ENCODE measurements at regions not wholly inside any gene's neighbourhood (a gene's known extent, or its start where the extent isn't known, plus 50 kb on each side); places are given as distances from the start of the nearest gene placed in this dataset.

DNA sequence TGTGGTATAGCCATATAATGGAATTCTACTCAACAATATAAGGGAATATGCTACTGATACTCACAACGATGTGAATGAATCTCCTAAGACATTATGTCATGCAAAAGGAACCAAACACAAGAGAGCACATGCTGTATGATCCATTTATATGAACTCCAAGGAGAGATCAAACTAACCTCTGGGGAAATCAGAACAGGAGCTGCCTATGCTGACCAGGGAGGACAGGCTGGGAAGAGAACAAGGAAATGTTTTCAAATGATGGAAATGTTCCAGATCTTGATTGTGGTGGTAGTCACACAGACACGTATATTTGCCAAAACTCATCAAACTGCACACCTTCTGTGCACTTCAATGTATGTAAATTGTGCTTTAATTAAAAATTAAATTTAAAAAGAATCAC lies 175.3 kb downstream of the BCOR start:
- TF ChIP-seq, protein P1, sequence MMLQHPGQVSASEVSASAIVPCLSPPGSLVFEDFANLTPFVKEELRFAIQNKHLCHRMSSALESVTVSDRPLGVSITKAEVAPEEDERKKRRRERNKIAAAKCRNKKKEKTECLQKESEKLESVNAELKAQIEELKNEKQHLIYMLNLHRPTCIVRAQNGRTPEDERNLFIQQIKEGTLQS (IDR thresholded peaks at IDR 0.05) = no peak
- TF ChIP-seq HNF4A (conservative IDR thresholded peaks at IDR 0.05) (no peak), NR2F2 (IDR thresholded peaks at IDR 0.05) (no peak), RXRA (IDR thresholded peaks at IDR 0.05) (no peak), YY1 (IDR thresholded peaks at IDR 0.05) (no peak), MAX (IDR thresholded peaks at IDR 0.05) (no peak), GABPA (IDR thresholded peaks at IDR 0.05 in 1 of 2, conservative IDR thresholded peaks at IDR 0.05 in 1 of 2) (no peak), SP1 (IDR thresholded peaks at IDR 0.05) (no peak), FOXA2 (IDR thresholded peaks at IDR 0.05) (no peak), TAF1 (conservative IDR thresholded peaks at IDR 0.05) (no peak)
- TF ChIP-seq, protein P2, sequence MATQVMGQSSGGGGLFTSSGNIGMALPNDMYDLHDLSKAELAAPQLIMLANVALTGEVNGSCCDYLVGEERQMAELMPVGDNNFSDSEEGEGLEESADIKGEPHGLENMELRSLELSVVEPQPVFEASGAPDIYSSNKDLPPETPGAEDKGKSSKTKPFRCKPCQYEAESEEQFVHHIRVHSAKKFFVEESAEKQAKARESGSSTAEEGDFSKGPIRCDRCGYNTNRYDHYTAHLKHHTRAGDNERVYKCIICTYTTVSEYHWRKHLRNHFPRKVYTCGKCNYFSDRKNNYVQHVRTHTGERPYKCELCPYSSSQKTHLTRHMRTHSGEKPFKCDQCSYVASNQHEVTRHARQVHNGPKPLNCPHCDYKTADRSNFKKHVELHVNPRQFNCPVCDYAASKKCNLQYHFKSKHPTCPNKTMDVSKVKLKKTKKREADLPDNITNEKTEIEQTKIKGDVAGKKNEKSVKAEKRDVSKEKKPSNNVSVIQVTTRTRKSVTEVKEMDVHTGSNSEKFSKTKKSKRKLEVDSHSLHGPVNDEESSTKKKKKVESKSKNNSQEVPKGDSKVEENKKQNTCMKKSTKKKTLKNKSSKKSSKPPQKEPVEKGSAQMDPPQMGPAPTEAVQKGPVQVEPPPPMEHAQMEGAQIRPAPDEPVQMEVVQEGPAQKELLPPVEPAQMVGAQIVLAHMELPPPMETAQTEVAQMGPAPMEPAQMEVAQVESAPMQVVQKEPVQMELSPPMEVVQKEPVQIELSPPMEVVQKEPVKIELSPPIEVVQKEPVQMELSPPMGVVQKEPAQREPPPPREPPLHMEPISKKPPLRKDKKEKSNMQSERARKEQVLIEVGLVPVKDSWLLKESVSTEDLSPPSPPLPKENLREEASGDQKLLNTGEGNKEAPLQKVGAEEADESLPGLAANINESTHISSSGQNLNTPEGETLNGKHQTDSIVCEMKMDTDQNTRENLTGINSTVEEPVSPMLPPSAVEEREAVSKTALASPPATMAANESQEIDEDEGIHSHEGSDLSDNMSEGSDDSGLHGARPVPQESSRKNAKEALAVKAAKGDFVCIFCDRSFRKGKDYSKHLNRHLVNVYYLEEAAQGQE (IDR thresholded peaks at IDR 0.05) = no peak
- TF ChIP-seq, protein P3, sequence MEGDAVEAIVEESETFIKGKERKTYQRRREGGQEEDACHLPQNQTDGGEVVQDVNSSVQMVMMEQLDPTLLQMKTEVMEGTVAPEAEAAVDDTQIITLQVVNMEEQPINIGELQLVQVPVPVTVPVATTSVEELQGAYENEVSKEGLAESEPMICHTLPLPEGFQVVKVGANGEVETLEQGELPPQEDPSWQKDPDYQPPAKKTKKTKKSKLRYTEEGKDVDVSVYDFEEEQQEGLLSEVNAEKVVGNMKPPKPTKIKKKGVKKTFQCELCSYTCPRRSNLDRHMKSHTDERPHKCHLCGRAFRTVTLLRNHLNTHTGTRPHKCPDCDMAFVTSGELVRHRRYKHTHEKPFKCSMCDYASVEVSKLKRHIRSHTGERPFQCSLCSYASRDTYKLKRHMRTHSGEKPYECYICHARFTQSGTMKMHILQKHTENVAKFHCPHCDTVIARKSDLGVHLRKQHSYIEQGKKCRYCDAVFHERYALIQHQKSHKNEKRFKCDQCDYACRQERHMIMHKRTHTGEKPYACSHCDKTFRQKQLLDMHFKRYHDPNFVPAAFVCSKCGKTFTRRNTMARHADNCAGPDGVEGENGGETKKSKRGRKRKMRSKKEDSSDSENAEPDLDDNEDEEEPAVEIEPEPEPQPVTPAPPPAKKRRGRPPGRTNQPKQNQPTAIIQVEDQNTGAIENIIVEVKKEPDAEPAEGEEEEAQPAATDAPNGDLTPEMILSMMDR (IDR thresholded peaks at IDR 0.05; ENCODE audit: low read depth, low read length, missing input control) = no peak
- TF ChIP-seq, protein P4, sequence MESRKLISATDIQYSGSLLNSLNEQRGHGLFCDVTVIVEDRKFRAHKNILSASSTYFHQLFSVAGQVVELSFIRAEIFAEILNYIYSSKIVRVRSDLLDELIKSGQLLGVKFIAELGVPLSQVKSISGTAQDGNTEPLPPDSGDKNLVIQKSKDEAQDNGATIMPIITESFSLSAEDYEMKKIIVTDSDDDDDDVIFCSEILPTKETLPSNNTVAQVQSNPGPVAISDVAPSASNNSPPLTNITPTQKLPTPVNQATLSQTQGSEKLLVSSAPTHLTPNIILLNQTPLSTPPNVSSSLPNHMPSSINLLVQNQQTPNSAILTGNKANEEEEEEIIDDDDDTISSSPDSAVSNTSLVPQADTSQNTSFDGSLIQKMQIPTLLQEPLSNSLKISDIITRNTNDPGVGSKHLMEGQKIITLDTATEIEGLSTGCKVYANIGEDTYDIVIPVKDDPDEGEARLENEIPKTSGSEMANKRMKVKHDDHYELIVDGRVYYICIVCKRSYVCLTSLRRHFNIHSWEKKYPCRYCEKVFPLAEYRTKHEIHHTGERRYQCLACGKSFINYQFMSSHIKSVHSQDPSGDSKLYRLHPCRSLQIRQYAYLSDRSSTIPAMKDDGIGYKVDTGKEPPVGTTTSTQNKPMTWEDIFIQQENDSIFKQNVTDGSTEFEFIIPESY (IDR thresholded peaks at IDR 0.05) = no peak

DNA sequence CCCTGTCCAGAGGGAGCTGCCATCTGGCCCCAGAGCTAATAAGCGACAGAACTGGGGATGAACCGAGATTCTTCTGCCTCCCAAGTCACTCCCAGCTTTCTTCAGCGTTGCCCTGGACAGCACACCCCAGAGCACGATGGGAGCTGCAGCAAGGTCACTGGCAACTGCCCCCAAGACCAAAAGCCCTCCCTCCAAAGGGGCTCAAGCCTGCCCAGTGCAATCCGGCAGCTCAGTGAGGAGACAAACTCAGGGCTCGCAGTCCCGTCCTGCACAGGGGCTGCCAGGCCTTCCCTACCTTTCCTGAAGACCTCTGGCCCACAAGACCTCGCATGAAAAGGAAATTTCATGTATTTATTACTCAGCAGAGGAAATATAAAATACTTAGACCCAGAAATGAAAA lies 174.8 kb downstream of the BCOR start:
- H3K9ac ChIP-seq (ENCODE audit: low read depth in 1 of 2, low read length in 2 of 2) = no peak overlapping the region
- H3K27ac ChIP-seq (ENCODE audit: low read depth in 1 of 2, low read length in 2 of 2) = no peak overlapping the region
- H3K9me3 ChIP-seq (ENCODE audit: control insufficient read depth in 4 of 4, low read length in 3 of 4) = no peaks in the 10 kb centered on the region
- 88% methylated on average over 8 of the region's 8 CpGs for WGBS
- no peak for DNase-seq (ENCODE audit: low spot score)
- no peaks in the 10 kb centered on the region for H3K27me3 ChIP-seq (ENCODE audit: control insufficient read depth in 4 of 4, insufficient read depth in 4 of 4, low read length in 3 of 4)
- no peaks in the 10 kb centered on the region for H3K4me1 ChIP-seq (ENCODE audit: control insufficient read depth in 4 of 4, insufficient read depth in 4 of 4, low read length in 3 of 4)
- H3K4me3 ChIP-seq (ENCODE audit: low read depth in 1 of 3, low read length in 3 of 3) = no peak overlapping the region
- H3K36me3 ChIP-seq (ENCODE audit: control insufficient read depth in 4 of 4, insufficient read depth in 3 of 4, low read depth in 1 of 4, low read length in 3 of 4) = no peaks in the 10 kb centered on the region
- TF ChIP-seq, protein P2 (IDR thresholded peaks at IDR 0.05) = no peak
- TF ChIP-seq, protein P4 (IDR thresholded peaks at IDR 0.05) = no peak
- TF ChIP-seq FOXA2 (IDR thresholded peaks at IDR 0.05) (no peak), EGR1 (IDR thresholded peaks at IDR 0.05; ENCODE audit: low read depth in 2 of 2) (no peak), HNF4G (IDR thresholded peaks at IDR 0.05) (no peak), JUND (IDR thresholded peaks at IDR 0.05) (no peak), SP1 (IDR thresholded peaks at IDR 0.05) (no peak), MAX (IDR thresholded peaks at IDR 0.05) (no peak), NR2F2 (IDR thresholded peaks at IDR 0.05) (no peak), RAD21 (IDR thresholded peaks at IDR 0.05) (no peak), FOXA1 (IDR thresholded peaks at IDR 0.05) (no peak), HNF4A (conservative IDR thresholded peaks at IDR 0.05) (no peak), RXRA (IDR thresholded peaks at IDR 0.05) (no peak)
- TF ChIP-seq, protein P1 (IDR thresholded peaks at IDR 0.05) = no peak

More for the DNA sequence above, 175.3 kb downstream of the BCOR start:
- no peaks in the 10 kb centered on the region for H3K4me1 ChIP-seq (ENCODE audit: control insufficient read depth in 4 of 4, insufficient read depth in 4 of 4, low read length in 3 of 4)
- H3K27me3 ChIP-seq (ENCODE audit: control insufficient read depth in 4 of 4, insufficient read depth in 4 of 4, low read length in 3 of 4) = no peaks in the 10 kb centered on the region
- no peak for DNase-seq (ENCODE audit: low spot score)
- H3K4me3 ChIP-seq (ENCODE audit: low read depth in 1 of 3, low read length in 3 of 3) = no peak overlapping the region
- H3K27ac ChIP-seq (ENCODE audit: low read depth in 1 of 2, low read length in 2 of 2) = no peak overlapping the region
- no peak overlapping the region for H3K9ac ChIP-seq (ENCODE audit: low read depth in 1 of 2, low read length in 2 of 2)
- WGBS = 73% methylated on average over 2 of the region's 2 CpGs
- H3K36me3 ChIP-seq (ENCODE audit: control insufficient read depth in 4 of 4, insufficient read depth in 3 of 4, low read depth in 1 of 4, low read length in 3 of 4) = no peaks in the 10 kb centered on the region
- H3K9me3 ChIP-seq (ENCODE audit: control insufficient read depth in 4 of 4, low read length in 3 of 4) = no peaks in the 10 kb centered on the region
